GM19238 (cell line): ENCODE measurements at regions not wholly inside any gene's neighbourhood (a gene's known extent, or its start where the extent isn't known, plus 50 kb on each side); places are given as distances from the start of the nearest gene placed in this dataset.
"Not testable (repeated sequence)": the region's sequence is repeated elsewhere in the genome, so short reads cannot be mapped to it uniquely, and the experiment has no call there.

Source experiments
- DNase-seq: peaks from one replicate; pipeline ENCODE4 v3.0.0; 2011; ENCODE audit warnings: low spot score; ENCODE audit not compliant: insufficient read length

GRCh38 chr4:141290771-141291170, 70.1 kb downstream of the ZNF330 start:
- DNase-seq: no peak

GRCh38 chr4:141294306-141294705, 73.6 kb downstream of the ZNF330 start:
- DNase-seq: no peak

- no peak for DNase-seq
Measured at GRCh38 chr4:141301216-141301615, 80.5 kb downstream of the ZNF330 start.

GRCh38 chr4:141302924-141303323, 82.2 kb downstream of the ZNF330 start:
- no peak for DNase-seq

GRCh38 chr4:141304346-141304745, 83.7 kb downstream of the ZNF330 start:
- no peak for DNase-seq

GRCh38 chr4:141306331-141306730, 85.6 kb downstream of the ZNF330 start:
- no peak for DNase-seq

GRCh38 chr4:141307241-141307689, 86.6 kb downstream of the ZNF330 start:
- peak; percentile 46 for DNase-seq

- no peak for DNase-seq
Measured at GRCh38 chr4:141309874-141310273, 89.2 kb downstream of the ZNF330 start.

- DNase-seq: no peak
Measured at GRCh38 chr4:141311246-141312204, 90.8 kb downstream of the ZNF330 start.

- DNase-seq: no peak
Measured at GRCh38 chr4:141314627-141315026, 93.9 kb downstream of the ZNF330 start.

GRCh38 chr4:141328560-141329173, 108.0 kb downstream of the ZNF330 start:
- DNase-seq: no peak

GRCh38 chr4:141329174-141329569, 108.5 kb downstream of the ZNF330 start:
- no peak for DNase-seq

GRCh38 chr4:141330616-141331015, 109.9 kb downstream of the ZNF330 start:
- no peak for DNase-seq

- no peak for DNase-seq
Measured at GRCh38 chr4:141331534-141332358, 111.1 kb downstream of the ZNF330 start.

- not testable (repeated sequence) for DNase-seq
Measured at GRCh38 chr4:141332359-141333181, 111.9 kb downstream of the ZNF330 start.

GRCh38 chr4:141333456-141334230, 112.9 kb downstream of the ZNF330 start:
- DNase-seq: not testable (repeated sequence)

- DNase-seq: no peak
Measured at GRCh38 chr4:141335166-141335565, 114.5 kb downstream of the ZNF330 start.

- no peak for DNase-seq
Measured at GRCh38 chr4:141338238-141338637, 117.5 kb downstream of the ZNF330 start.

GRCh38 chr4:141339391-141339790, 118.7 kb downstream of the ZNF330 start:
- no peak for DNase-seq

- DNase-seq: no peak
Measured at GRCh38 chr4:141339966-141340365, 119.3 kb downstream of the ZNF330 start.
